Loucy (cell line): ENCODE measurements at regions not wholly inside any gene's neighbourhood (a gene's known extent, or its start where the extent isn't known, plus 50 kb on each side); places are given as distances from the start of the nearest gene placed in this dataset.

ENCODE experiments used
- H2AFZ ChIP-seq: fragments of 200-600 bp; sonication (generic); 2 replicates; pipeline ENCODE4 v1.6.0; 2016; ENCODE audit warnings: antibody characterized with exemption, mild to moderate bottlenecking, low read length, moderate library complexity
- H3F3A ChIP-seq: fragments of 200-600 bp; 2 replicates; pipeline ENCODE4 v1.6.0; 2016; ENCODE audit warnings: antibody characterized with exemption, low read depth, mild to moderate bottlenecking
- H3K27me3 ChIP-seq: fragments of 200-600 bp; sonication (generic); 2 replicates; pipeline ENCODE4 v1.6.1; 2014; ENCODE audit warnings: low read length, mild to moderate bottlenecking; ENCODE audit not compliant: insufficient read depth, poor library complexity, severe bottlenecking
- H3K36me3 ChIP-seq: fragments of 200-600 bp; sonication (generic); 2 replicates; pipeline ENCODE4 v1.6.1; 2016; ENCODE audit warnings: low read length; ENCODE audit not compliant: insufficient read depth
- H3K4me1 ChIP-seq: fragments of 200-600 bp; sonication (generic); 2 replicates; pipeline ENCODE4 v1.5.1; 2014; ENCODE audit warnings: low read length, mild to moderate bottlenecking; ENCODE audit not compliant: insufficient read depth, poor library complexity, severe bottlenecking
- H3K4me2 ChIP-seq: fragments of 200-600 bp; sonication (generic); 2 replicates; pipeline ENCODE4 v1.6.0; 2014; ENCODE audit warnings: antibody characterized with exemption, low read length, low read depth, mild to moderate bottlenecking; ENCODE audit not compliant: poor library complexity, severe bottlenecking
- H3K4me3 ChIP-seq: fragments of 200-600 bp; sonication (generic); 2 replicates; pipeline ENCODE4 v1.5.1; 2014; ENCODE audit warnings: low read length, mild to moderate bottlenecking, mixed read lengths; ENCODE audit not compliant: poor library complexity, severe bottlenecking
- H3K79me2 ChIP-seq: fragments of 200-600 bp; sonication (generic); 2 replicates; pipeline ENCODE4 v1.6.1; 2014; ENCODE audit warnings: low read length; ENCODE audit not compliant: insufficient read depth
- H3K9ac ChIP-seq: fragments of 200-600 bp; sonication (generic); 2 replicates; pipeline ENCODE4 v1.6.0; 2014; ENCODE audit warnings: mild to moderate bottlenecking, low read depth, low read length, moderate library complexity; ENCODE audit not compliant: poor library complexity, severe bottlenecking
- H3K9me2 ChIP-seq: fragments of 200-600 bp; sonication (generic); replicated peaks from 2 replicates; pipeline ENCODE4 v1.6.1; 2016; ENCODE audit warnings: low read depth, low read length, mixed read lengths
- H3K9me3 ChIP-seq: fragments of 200-600 bp; sonication (generic); 2 replicates; pipeline ENCODE4 v1.6.1; 2014; ENCODE audit warnings: mild to moderate bottlenecking, antibody characterized with exemption, low read length, low read depth; ENCODE audit not compliant: insufficient read depth
- H4K20me1 ChIP-seq: fragments of 200-600 bp; sonication (generic); 2 replicates; pipeline ENCODE4 v1.6.0; 2014; ENCODE audit warnings: antibody characterized with exemption, low read length, mild to moderate bottlenecking; ENCODE audit not compliant: insufficient read depth, poor library complexity, severe bottlenecking
- CTCF ChIP-seq: fragments of 200-600 bp; sonication (generic); conservative IDR thresholded peaks from 2 replicates; pipeline ENCODE4 v1.5.1; 2014; ENCODE audit warnings: mild to moderate bottlenecking, antibody characterized with exemption, low read length
- EZH2phosphoT487 ChIP-seq: fragments of 200-600 bp; IDR thresholded peaks from 2 replicates; pipeline ENCODE4 v1.6.1; 2018; ENCODE audit warnings: antibody characterized with exemption, mild to moderate bottlenecking, moderate library complexity, borderline replicate concordance

GRCh38 chr10:105409370-105409769, 768.3 kb downstream of the SORCS3 start:
- H3K9ac ChIP-seq: no peak overlapping the region
- H3K36me3 ChIP-seq: no peaks in the 10 kb centered on the region
- H3K4me1 ChIP-seq: no peaks in the 10 kb centered on the region
- no peaks in the 10 kb centered on the region for H3K79me2 ChIP-seq
- no peaks in the 10 kb centered on the region for H3F3A ChIP-seq
- TF ChIP-seq CTCF (no peak), EZH2phosphoT487 (no peak)
- H3K4me3 ChIP-seq: no peak overlapping the region
- H4K20me1 ChIP-seq: no peaks in the 10 kb centered on the region
- H2AFZ ChIP-seq: no peak overlapping the region
- no peaks in the 10 kb centered on the region for H3K9me2 ChIP-seq
- no peaks in the 10 kb centered on the region for H3K9me3 ChIP-seq
- H3K27me3 ChIP-seq: no peaks in the 10 kb centered on the region
- no peak overlapping the region for H3K4me2 ChIP-seq

- H2AFZ ChIP-seq: no peak overlapping the region
- no peaks in the 10 kb centered on the region for H3K27me3 ChIP-seq
- H3K4me2 ChIP-seq: no peak overlapping the region
- no peak for TF ChIP-seq CTCF
- TF ChIP-seq EZH2phosphoT487: no peak
- no peaks in the 10 kb centered on the region for H3K36me3 ChIP-seq
- no peak overlapping the region for H3K9ac ChIP-seq
- H3F3A ChIP-seq: no peaks in the 10 kb centered on the region
- no peaks in the 10 kb centered on the region for H3K4me1 ChIP-seq
- no peaks in the 10 kb centered on the region for H3K9me3 ChIP-seq
- H4K20me1 ChIP-seq: no peaks in the 10 kb centered on the region
- H3K4me3 ChIP-seq: no peak overlapping the region
- no peaks in the 10 kb centered on the region for H3K9me2 ChIP-seq
- no peaks in the 10 kb centered on the region for H3K79me2 ChIP-seq
These were observed 765.4 kb downstream of the SORCS3 start for GRCh38 chr10:105406488-105406887.

- no peaks in the 10 kb centered on the region for H4K20me1 ChIP-seq
- no peak overlapping the region for H3K4me2 ChIP-seq
- no peaks in the 10 kb centered on the region for H3K9me3 ChIP-seq
- H3F3A ChIP-seq: no peaks in the 10 kb centered on the region
- no peaks in the 10 kb centered on the region for H3K4me1 ChIP-seq
- H3K9me2 ChIP-seq: 0 out of 2 replicates have a peak, but pooled peaks cover 3% of the 10 kb centered on the region
- TF ChIP-seq CTCF (no peak), EZH2phosphoT487 (no peak)
- H3K36me3 ChIP-seq: no peaks in the 10 kb centered on the region
- H3K27me3 ChIP-seq: no peaks in the 10 kb centered on the region
- H3K4me3 ChIP-seq: no peak overlapping the region
- no peak overlapping the region for H3K9ac ChIP-seq
- H3K79me2 ChIP-seq: no peaks in the 10 kb centered on the region
- no peak overlapping the region for H2AFZ ChIP-seq
These were observed 757.1 kb downstream of the SORCS3 start for GRCh38 chr10:105398202-105398601.
